Gastroesophageal sphincter (tissue), 3 donors: ENCODE measurements at regions not wholly inside any gene's neighbourhood (a gene's known extent, or its start where the extent isn't known, plus 50 kb on each side); places are given as distances from the start of the nearest gene placed in this dataset.

Source experiments
- CTCF ChIP-seq, 4 experiments: fragments of 200-600 bp in 2 of 4; fragments of 450-650 bp in 2 of 4; sonication (generic) in 1 of 4; IDR thresholded peaks; one replicate each; pipeline ENCODE4 v1.5.1; 2017 to 2019; ENCODE audit warnings: antibody characterized with exemption in 4 of 4, mild to moderate bottlenecking in 2 of 4, moderate library complexity in 2 of 4
- EP300 ChIP-seq: sonication (generic); formaldehyde crosslinking; IDR thresholded peaks from one replicate; pipeline ENCODE4 v1.6.1; 2017; ENCODE audit warnings: antibody characterized with exemption, mild to moderate bottlenecking
- POLR2A ChIP-seq, 2 donors: fragments of 450-650 bp; IDR thresholded peaks; one replicate each; pipeline ENCODE4 v1.6.1; 2017; ENCODE audit warnings: antibody characterized with exemption in 2 of 2, mild to moderate bottlenecking in 2 of 2, moderate library complexity in 1 of 2
- POLR2AphosphoS5 ChIP-seq: sonication (generic); formaldehyde crosslinking; IDR thresholded peaks from one replicate; pipeline ENCODE4 v1.6.1; 2017; ENCODE audit warnings: antibody characterized with exemption

GRCh38 chr21:22115746-22116145, 1117.5 kb downstream of the NCAM2 start:
- TF ChIP-seq CTCF (IDR thresholded peaks at IDR 0.05) (no peak), POLR2A (IDR thresholded peaks at IDR 0.05) (no peak), EP300 (no peak), POLR2AphosphoS5 (no peak)
